ENCODE measurements at regions not wholly inside any gene's neighbourhood (a gene's known extent, or its start where the extent isn't known, plus 50 kb on each side); places are given as distances from the start of the nearest gene placed in this dataset.

- no peak overlapping the region for H3K27ac ChIP-seq (ENCODE audit: low read depth, low read length)
- H3K36me3 ChIP-seq (ENCODE audit: control insufficient read depth, insufficient read depth, low read length) = no peaks in the 10 kb centered on the region
- H3K27me3 ChIP-seq (ENCODE audit: control insufficient read depth, insufficient read depth, low read length) = no peaks in the 10 kb centered on the region
- no peaks in the 10 kb centered on the region for H3K9me3 ChIP-seq (ENCODE audit: control insufficient read depth, insufficient read depth, low read length)
- H3K9ac ChIP-seq (ENCODE audit: low read depth, low read length) = no peak overlapping the region
- H3K4me1 ChIP-seq (ENCODE audit: control insufficient read depth, insufficient read depth, low read length) = no peaks in the 10 kb centered on the region
- H3K4me3 ChIP-seq (ENCODE audit: low read depth, low read length) = no peak overlapping the region
Observed at GRCh38 chr6:147621263-147621662, 112.8 kb downstream of the SAMD5 start.

- no peak overlapping the region for H3K4me3 ChIP-seq (ENCODE audit: low read depth, low read length)
- no peaks in the 10 kb centered on the region for H3K9me3 ChIP-seq (ENCODE audit: control insufficient read depth, insufficient read depth, low read length)
- H3K9ac ChIP-seq (ENCODE audit: low read depth, low read length) = no peak overlapping the region
- no peaks in the 10 kb centered on the region for H3K36me3 ChIP-seq (ENCODE audit: control insufficient read depth, insufficient read depth, low read length)
- no peaks in the 10 kb centered on the region for H3K4me1 ChIP-seq (ENCODE audit: control insufficient read depth, insufficient read depth, low read length)
- H3K27me3 ChIP-seq (ENCODE audit: control insufficient read depth, insufficient read depth, low read length) = no peaks in the 10 kb centered on the region
- H3K27ac ChIP-seq (ENCODE audit: low read depth, low read length) = no peak overlapping the region
Observed at GRCh38 chr6:147621961-147622360, 113.5 kb downstream of the SAMD5 start.

- Histone ChIP-seq H3K9ac (ENCODE audit: low read depth, low read length) (no peak overlapping the region), H3K36me3 (ENCODE audit: control insufficient read depth, insufficient read depth, low read length) (no peaks in the 10 kb centered on the region), H3K4me3 (ENCODE audit: low read depth, low read length) (no peak overlapping the region), H3K27me3 (ENCODE audit: control insufficient read depth, insufficient read depth, low read length) (no peaks in the 10 kb centered on the region), H3K27ac (ENCODE audit: low read depth, low read length) (no peak overlapping the region), H3K9me3 (ENCODE audit: control insufficient read depth, insufficient read depth, low read length) (no peaks in the 10 kb centered on the region), H3K4me1 (ENCODE audit: control insufficient read depth, insufficient read depth, low read length) (no peaks in the 10 kb centered on the region)
Observed at GRCh38 chr6:147624946-147625515, 116.5 kb downstream of the SAMD5 start.

GRCh38 chr6:147625946-147626345 is 117.5 kb downstream of the SAMD5 start:
- Histone ChIP-seq H3K36me3 (ENCODE audit: control insufficient read depth, insufficient read depth, low read length) (no peaks in the 10 kb centered on the region), H3K9me3 (ENCODE audit: control insufficient read depth, insufficient read depth, low read length) (no peaks in the 10 kb centered on the region), H3K9ac (ENCODE audit: low read depth, low read length) (no peak overlapping the region), H3K27me3 (ENCODE audit: control insufficient read depth, insufficient read depth, low read length) (no peaks in the 10 kb centered on the region), H3K4me1 (ENCODE audit: control insufficient read depth, insufficient read depth, low read length) (no peaks in the 10 kb centered on the region), H3K4me3 (ENCODE audit: low read depth, low read length) (no peak overlapping the region), H3K27ac (ENCODE audit: low read depth, low read length) (no peak overlapping the region)

GRCh38 chr6:147627411-147627810 is 118.9 kb downstream of the SAMD5 start:
- no peaks in the 10 kb centered on the region for H3K4me1 ChIP-seq (ENCODE audit: control insufficient read depth, insufficient read depth, low read length)
- H3K9ac ChIP-seq (ENCODE audit: low read depth, low read length) = no peak overlapping the region
- no peaks in the 10 kb centered on the region for H3K36me3 ChIP-seq (ENCODE audit: control insufficient read depth, insufficient read depth, low read length)
- H3K27me3 ChIP-seq (ENCODE audit: control insufficient read depth, insufficient read depth, low read length) = no peaks in the 10 kb centered on the region
- no peak overlapping the region for H3K27ac ChIP-seq (ENCODE audit: low read depth, low read length)
- H3K9me3 ChIP-seq (ENCODE audit: control insufficient read depth, insufficient read depth, low read length) = no peaks in the 10 kb centered on the region
- H3K4me3 ChIP-seq (ENCODE audit: low read depth, low read length) = no peak overlapping the region

- H3K27ac ChIP-seq (ENCODE audit: low read depth, low read length) = no peak overlapping the region
Observed at GRCh38 chr6:147633191-147633590, 124.7 kb downstream of the SAMD5 start.

GRCh38 chr6:147637620-147638195 is 129.2 kb downstream of the SAMD5 start:
- Histone ChIP-seq H3K9ac (ENCODE audit: low read depth, low read length) (no peak overlapping the region), H3K9me3 (ENCODE audit: control insufficient read depth, insufficient read depth, low read length) (no peaks in the 10 kb centered on the region), H3K4me1 (ENCODE audit: control insufficient read depth, insufficient read depth, low read length) (no peaks in the 10 kb centered on the region), H3K4me3 (ENCODE audit: low read depth, low read length) (no peak overlapping the region), H3K36me3 (ENCODE audit: control insufficient read depth, insufficient read depth, low read length) (no peaks in the 10 kb centered on the region), H3K27me3 (ENCODE audit: control insufficient read depth, insufficient read depth, low read length) (no peaks in the 10 kb centered on the region), H3K27ac (ENCODE audit: low read depth, low read length) (no peak overlapping the region)

More at GRCh38 chr6:147633191-147633590, 124.7 kb downstream of the SAMD5 start:
- H3K36me3 ChIP-seq (ENCODE audit: control insufficient read depth, insufficient read depth, low read length) = no peaks in the 10 kb centered on the region
- H3K27me3 ChIP-seq (ENCODE audit: control insufficient read depth, insufficient read depth, low read length) = no peaks in the 10 kb centered on the region
- H3K9ac ChIP-seq (ENCODE audit: low read depth, low read length) = no peak overlapping the region
- H3K4me3 ChIP-seq (ENCODE audit: low read depth, low read length) = no peak overlapping the region
- H3K9me3 ChIP-seq (ENCODE audit: control insufficient read depth, insufficient read depth, low read length) = no peaks in the 10 kb centered on the region
- no peaks in the 10 kb centered on the region for H3K4me1 ChIP-seq (ENCODE audit: control insufficient read depth, insufficient read depth, low read length)

GRCh38 chr6:147639279-147639678 is 130.8 kb downstream of the SAMD5 start:
- Histone ChIP-seq H3K27ac (ENCODE audit: low read depth, low read length) (no peak overlapping the region), H3K4me3 (ENCODE audit: low read depth, low read length) (no peak overlapping the region)

GRCh38 chr6:147640606-147641005 is 132.1 kb downstream of the SAMD5 start:
- no peaks in the 10 kb centered on the region for H3K36me3 ChIP-seq (ENCODE audit: control insufficient read depth, insufficient read depth, low read length)

More at GRCh38 chr6:147639279-147639678, 130.8 kb downstream of the SAMD5 start:
- Histone ChIP-seq H3K27me3 (ENCODE audit: control insufficient read depth, insufficient read depth, low read length) (no peaks in the 10 kb centered on the region), H3K4me1 (ENCODE audit: control insufficient read depth, insufficient read depth, low read length) (no peaks in the 10 kb centered on the region), H3K9me3 (ENCODE audit: control insufficient read depth, insufficient read depth, low read length) (no peaks in the 10 kb centered on the region), H3K36me3 (ENCODE audit: control insufficient read depth, insufficient read depth, low read length) (no peaks in the 10 kb centered on the region), H3K9ac (ENCODE audit: low read depth, low read length) (no peak overlapping the region)

GRCh38 chr6:147641511-147641910 is 133.0 kb downstream of the SAMD5 start:
- no peak overlapping the region for H3K4me3 ChIP-seq (ENCODE audit: low read depth, low read length)
- H3K36me3 ChIP-seq (ENCODE audit: control insufficient read depth, insufficient read depth, low read length) = no peaks in the 10 kb centered on the region
- H3K27ac ChIP-seq (ENCODE audit: low read depth, low read length) = no peak overlapping the region
- no peak overlapping the region for H3K9ac ChIP-seq (ENCODE audit: low read depth, low read length)
- H3K27me3 ChIP-seq (ENCODE audit: control insufficient read depth, insufficient read depth, low read length) = no peaks in the 10 kb centered on the region
- H3K9me3 ChIP-seq (ENCODE audit: control insufficient read depth, insufficient read depth, low read length) = no peaks in the 10 kb centered on the region
- H3K4me1 ChIP-seq (ENCODE audit: control insufficient read depth, insufficient read depth, low read length) = no peaks in the 10 kb centered on the region

More at GRCh38 chr6:147640606-147641005, 132.1 kb downstream of the SAMD5 start:
- no peak overlapping the region for H3K9ac ChIP-seq (ENCODE audit: low read depth, low read length)
- no peaks in the 10 kb centered on the region for H3K4me1 ChIP-seq (ENCODE audit: control insufficient read depth, insufficient read depth, low read length)
- no peaks in the 10 kb centered on the region for H3K9me3 ChIP-seq (ENCODE audit: control insufficient read depth, insufficient read depth, low read length)
- no peak overlapping the region for H3K4me3 ChIP-seq (ENCODE audit: low read depth, low read length)
- no peaks in the 10 kb centered on the region for H3K27me3 ChIP-seq (ENCODE audit: control insufficient read depth, insufficient read depth, low read length)
- H3K27ac ChIP-seq (ENCODE audit: low read depth, low read length) = no peak overlapping the region

GRCh38 chr6:147642458-147642857 is 134.0 kb downstream of the SAMD5 start:
- no peak overlapping the region for H3K9ac ChIP-seq (ENCODE audit: low read depth, low read length)
- H3K36me3 ChIP-seq (ENCODE audit: control insufficient read depth, insufficient read depth, low read length) = no peaks in the 10 kb centered on the region
- H3K4me1 ChIP-seq (ENCODE audit: control insufficient read depth, insufficient read depth, low read length) = no peaks in the 10 kb centered on the region
- H3K27ac ChIP-seq (ENCODE audit: low read depth, low read length) = no peak overlapping the region
- no peak overlapping the region for H3K4me3 ChIP-seq (ENCODE audit: low read depth, low read length)
- H3K27me3 ChIP-seq (ENCODE audit: control insufficient read depth, insufficient read depth, low read length) = no peaks in the 10 kb centered on the region
- no peaks in the 10 kb centered on the region for H3K9me3 ChIP-seq (ENCODE audit: control insufficient read depth, insufficient read depth, low read length)
